SK-N-MC (cell line): ENCODE measurements at regions not wholly inside any gene's neighbourhood (a gene's known extent, or its start where the extent isn't known, plus 50 kb on each side); places are given as distances from the start of the nearest gene placed in this dataset.

Experiments used
- EZH2 ChIP-seq: fragments of 200-600 bp; sonication (generic); IDR thresholded peaks from one replicate; pipeline ENCODE4 v1.6.1; 2017; ENCODE audit warnings: antibody characterized with exemption
- FOXP2 ChIP-seq: optimal IDR thresholded peaks from 2 replicates; pipeline ENCODE3; 2011; ENCODE audit warnings: mild to moderate bottlenecking, moderate library complexity; ENCODE audit not compliant: insufficient read depth; ENCODE audit errors: extremely low read length, control extremely low read depth
- POLR2AphosphoS5 ChIP-seq: IDR thresholded peaks from 2 replicates; pipeline ENCODE4 v1.6.1; 2012; ENCODE audit warnings: mild to moderate bottlenecking, low read depth, low read length, borderline replicate concordance

- TF ChIP-seq POLR2AphosphoS5 (no peak), FOXP2 (no peak), EZH2 (no peak)
Observed at GRCh38 chr5:51018423-51018822, 352.0 kb downstream of the PARP8 start.
